MG63 (cell line): ENCODE measurements at regions not wholly inside any gene's neighbourhood (a gene's known extent, or its start where the extent isn't known, plus 50 kb on each side); places are given as distances from the start of the nearest gene placed in this dataset.
"Not testable (repeated sequence)": the region's sequence is repeated elsewhere in the genome, so short reads cannot be mapped to it uniquely, and the experiment has no call there.

Experiments
- DNase-seq: peaks from one replicate; pipeline ENCODE4 v3.0.0-alpha.2; 2020
- H3K27me3 ChIP-seq: fragments of 250-450 bp; sonication (Bioruptor Pico); 2 replicates; pipeline ENCODE4 v1.5.1; 2020; ENCODE audit warnings: mild to moderate bottlenecking, moderate library complexity
- H3K36me3 ChIP-seq: fragments of 250-450 bp; sonication (Bioruptor Pico); 2 replicates; pipeline ENCODE4 v1.5.1; 2020; ENCODE audit warnings: mild to moderate bottlenecking, moderate library complexity
- H3K4me3 ChIP-seq: fragments of 250-450 bp; sonication (Bioruptor Pico); 2 replicates; pipeline ENCODE4 v1.5.1; 2020; ENCODE audit warnings: mild to moderate bottlenecking, moderate library complexity
- H3K9me3 ChIP-seq: fragments of 250-450 bp; sonication (Bioruptor Pico); 2 replicates; pipeline ENCODE4 v1.5.1; 2020; ENCODE audit warnings: mild to moderate bottlenecking, moderate library complexity

GRCh38 chr21:5244954-5245353 lies 5276.4 kb upstream of the TPTE start:
- H3K36me3 ChIP-seq, H3K9me3 ChIP-seq, DNase-seq: not testable (repeated sequence)

GRCh38 chr21:5246416-5246815 lies 5275.0 kb upstream of the TPTE start:
- H3K27me3 ChIP-seq, H3K36me3 ChIP-seq, H3K9me3 ChIP-seq, H3K4me3 ChIP-seq, DNase-seq: not testable (repeated sequence)

More at GRCh38 chr21:5244954-5245353, 5276.4 kb upstream of the TPTE start:
- not testable (repeated sequence) for H3K4me3 ChIP-seq, H3K27me3 ChIP-seq

GRCh38 chr21:5247399-5247798 lies 5274.0 kb upstream of the TPTE start:
- not testable (repeated sequence) for H3K27me3 ChIP-seq, H3K4me3 ChIP-seq, H3K36me3 ChIP-seq, DNase-seq, H3K9me3 ChIP-seq

- H3K4me3 ChIP-seq, H3K9me3 ChIP-seq, H3K36me3 ChIP-seq: not testable (repeated sequence)
Observed at GRCh38 chr21:5250128-5250527, 5271.3 kb upstream of the TPTE start.

GRCh38 chr21:5251162-5251561 lies 5270.2 kb upstream of the TPTE start:
- H3K4me3 ChIP-seq, H3K36me3 ChIP-seq, H3K27me3 ChIP-seq, H3K9me3 ChIP-seq, DNase-seq: not testable (repeated sequence)

More at GRCh38 chr21:5250128-5250527, 5271.3 kb upstream of the TPTE start:
- DNase-seq, H3K27me3 ChIP-seq: not testable (repeated sequence)

- not testable (repeated sequence) for H3K36me3 ChIP-seq, H3K4me3 ChIP-seq, DNase-seq, H3K27me3 ChIP-seq, H3K9me3 ChIP-seq
Observed at GRCh38 chr21:5251866-5252265, 5269.5 kb upstream of the TPTE start.
